ENCODE measurements at regions not wholly inside any gene's neighbourhood (a gene's known extent, or its start where the extent isn't known, plus 50 kb on each side); places are given as distances from the start of the nearest gene placed in this dataset.

GRCh38 chr4:159019356-159019755 is 83.5 kb upstream of the RAPGEF2 start:
- H2AFZ ChIP-seq (ENCODE audit: low read depth, low read length): peak overlapping the region; percentile 84
- FAIRE-seq (peak; percentile 79), DNase-seq (ENCODE audit: low read depth, low spot score) (peak; percentile 87)
- TF ChIP-seq MYC (IDR thresholded peaks at IDR 0.05; ENCODE audit: low read depth, low read length) (peak; percentile 10), POLR2AphosphoS5 (IDR thresholded peaks at IDR 0.05; ENCODE audit: insufficient read depth, low read depth, low read length) (no peak), POLR2A (IDR thresholded peaks at IDR 0.05; ENCODE audit: low read depth, low read length) (no peak), GATA2 (IDR thresholded peaks at IDR 0.05; ENCODE audit: insufficient read depth, insufficient read length, low read depth, low read length) (peak; percentile 80)
- H3K4me3 ChIP-seq (replicated peaks in 1 of 3; ENCODE audit: insufficient read depth in 1 of 3, low read depth in 1 of 3, low read length in 3 of 3): no peak overlapping the region
- ChIA-PET POLR2A (interaction anchor here (0.6 kb wide), 1 partner anchor 63 kb away, joined by 3 read pairs; no protein-coding TSS in a partner anchor), CTCF (interaction anchor here (0.6 to 1.1 kb wide), 3 partner anchors 16 to 441 kb away, joined by 3 to 6 read pairs (median 3); no protein-coding TSS in a partner anchor)
- H3K9me1 ChIP-seq (replicated peaks; ENCODE audit: control insufficient read depth, extremely low read depth, insufficient read depth, low read length): no peaks in the 10 kb centered on the region
- no peaks in the 10 kb centered on the region for H3K9me3 ChIP-seq (replicated peaks; ENCODE audit: control insufficient read depth, insufficient read depth, low read length)
- no peaks in the 10 kb centered on the region for H4K20me1 ChIP-seq (replicated peaks; ENCODE audit: control insufficient read depth, extremely low read depth, insufficient read depth, low read length)
- no TSS peak for BruUV-seq (replicated peaks)
- intact Hi-C loops (cut with micrococcal nuclease): no loop called here
- dilution Hi-C loops (cut with MboI; ENCODE audit: extremely low pct_ligation_motif_present, low sequenced_read_pairs): no loop called here
- H3K27me3 ChIP-seq (ENCODE audit: control insufficient read depth in 2 of 2, insufficient read depth in 2 of 2, low read length in 2 of 2): no peaks in the 10 kb centered on the region
- no peak overlapping the region for H3K9ac ChIP-seq (replicated peaks; ENCODE audit: extremely low read depth, insufficient read depth, low read length)
- no peaks in the 10 kb centered on the region for H3K36me3 ChIP-seq (ENCODE audit: control insufficient read depth in 2 of 2, extremely low read depth in 1 of 2, insufficient read depth in 2 of 2, low read length in 2 of 2)
- peaks cover 9% of the 10 kb centered on the region for H3K4me1 ChIP-seq (ENCODE audit: control insufficient read depth, extremely low read depth, insufficient read depth, low read length)
- H3K27ac ChIP-seq (ENCODE audit: insufficient read depth, low read depth, low read length): no peak overlapping the region
- no peaks in the 10 kb centered on the region for H3K79me2 ChIP-seq (ENCODE audit: control insufficient read depth, insufficient read depth, low read length)
- peak overlapping the region; percentile 25 for H3K4me2 ChIP-seq (ENCODE audit: insufficient read depth, low read length)

GRCh38 chr4:159021597-159022385 is 81.1 kb upstream of the RAPGEF2 start:
- no TSS peak for BruUV-seq (replicated peaks)
- FAIRE-seq: no peak
- Histone ChIP-seq H3K27ac (ENCODE audit: insufficient read depth, low read depth, low read length) (no peak overlapping the region), H2AFZ (ENCODE audit: low read depth, low read length) (no peak overlapping the region), H4K20me1 (replicated peaks; ENCODE audit: control insufficient read depth, extremely low read depth, insufficient read depth, low read length) (no peaks in the 10 kb centered on the region), H3K9me3 (replicated peaks; ENCODE audit: control insufficient read depth, insufficient read depth, low read length) (no peaks in the 10 kb centered on the region), H3K27me3 (ENCODE audit: control insufficient read depth in 2 of 2, insufficient read depth in 2 of 2, low read length in 2 of 2) (no peaks in the 10 kb centered on the region), H3K9me1 (replicated peaks; ENCODE audit: control insufficient read depth, extremely low read depth, insufficient read depth, low read length) (no peaks in the 10 kb centered on the region), H3K4me3 (replicated peaks in 1 of 3; ENCODE audit: insufficient read depth in 1 of 3, low read depth in 1 of 3, low read length in 3 of 3) (no peak overlapping the region), H3K9ac (replicated peaks; ENCODE audit: extremely low read depth, insufficient read depth, low read length) (no peak overlapping the region), H3K4me2 (ENCODE audit: insufficient read depth, low read length) (no peak overlapping the region), H3K36me3 (ENCODE audit: control insufficient read depth in 2 of 2, extremely low read depth in 1 of 2, insufficient read depth in 2 of 2, low read length in 2 of 2) (no peaks in the 10 kb centered on the region), H3K79me2 (ENCODE audit: control insufficient read depth, insufficient read depth, low read length) (no peaks in the 10 kb centered on the region), H3K4me1 (ENCODE audit: control insufficient read depth, extremely low read depth, insufficient read depth, low read length) (peaks cover 12% of the 10 kb centered on the region)
- dilution Hi-C loops (cut with MboI; ENCODE audit: extremely low pct_ligation_motif_present, low sequenced_read_pairs) (no loop called here), intact Hi-C loops (cut with micrococcal nuclease) (no loop called here)
- no peak for DNase-seq (ENCODE audit: low read depth, low spot score)
- TF ChIP-seq POLR2A (IDR thresholded peaks at IDR 0.05; ENCODE audit: low read depth, low read length) (no peak), GATA2 (IDR thresholded peaks at IDR 0.05; ENCODE audit: insufficient read depth, insufficient read length, low read depth, low read length) (no peak), FOS (IDR thresholded peaks at IDR 0.05; ENCODE audit: borderline replicate concordance, insufficient read depth, low read length) (no peak), EZH2 (IDR thresholded peaks at IDR 0.05; ENCODE audit: borderline replicate concordance, low read depth, low read length, severe bottlenecking) (no peak), JUN (IDR thresholded peaks at IDR 0.05; ENCODE audit: borderline replicate concordance, insufficient read depth, insufficient read length, low read depth) (no peak), POLR2AphosphoS5 (IDR thresholded peaks at IDR 0.05; ENCODE audit: insufficient read depth, low read depth, low read length) (no peak), MYC (IDR thresholded peaks at IDR 0.05; ENCODE audit: low read depth, low read length) (no peak), MAX (IDR thresholded peaks at IDR 0.05; ENCODE audit: insufficient read depth, insufficient read length) (no peak), CTCF (IDR thresholded peaks at IDR 0.05; ENCODE audit: extremely low read depth in 1 of 2, insufficient read depth in 1 of 2, low read depth in 1 of 2, low read length in 2 of 2) (no peak)
- CTCF ChIA-PET: interaction anchor here (1.3 kb wide), 1 partner anchor 18 kb away, joined by 3 read pairs; no protein-coding TSS in a partner anchor
- POLR2A ChIA-PET: no interaction called here
